Testis (tissue), 2 donors: ENCODE measurements at regions not wholly inside any gene's neighbourhood (a gene's known extent, or its start where the extent isn't known, plus 50 kb on each side); places are given as distances from the start of the nearest gene placed in this dataset.

ENCODE experiments used
- CTCF ChIP-seq, 3 experiments: fragments of 450-650 bp in 2 of 3; fragments of 200-600 bp in 1 of 3; sonication (generic) in 1 of 3; IDR thresholded peaks; one replicate each; pipeline ENCODE4 v1.5.1; 2016 to 2019; ENCODE audit warnings: antibody characterized with exemption in 3 of 3, mild to moderate bottlenecking in 2 of 3, moderate library complexity in 1 of 3
- POLR2A ChIP-seq: fragments of 450-650 bp; IDR thresholded peaks from one replicate; pipeline ENCODE4 v1.6.1; 2017; ENCODE audit warnings: antibody characterized with exemption, mild to moderate bottlenecking, moderate library complexity

GRCh38 chr9:23220957-23221356, 605.1 kb downstream of the ELAVL2 start:
- TF ChIP-seq CTCF (IDR thresholded peaks at IDR 0.05) (no peak), POLR2A (no peak)
